Activated CD4-positive, alpha-beta memory T cell treated with anti-CD3 and anti-CD28 coated beads for 36 hours (primary cell): ENCODE measurements at regions not wholly inside any gene's neighbourhood (a gene's known extent, or its start where the extent isn't known, plus 50 kb on each side); places are given as distances from the start of the nearest gene placed in this dataset.

ENCODE experiments used
- CTCF ChIA-PET: fragments of 350-600 bp; sonication (Branson Sonifier 250); formaldehyde crosslinking; loops from one replicate; lab custom pipeline; 2021; ENCODE audit warnings: antibody characterized with exemption, inconsistent platforms; lab: Charles Lee
- POLR2A ChIA-PET: fragments of 350-600 bp; sonication (Branson Sonifier 250); formaldehyde crosslinking; loops from one replicate; lab custom pipeline; 2021; ENCODE audit warnings: antibody characterized with exemption; lab: Charles Lee
- DNase-seq: peaks from one replicate; pipeline ENCODE4 v3.0.0-alpha.2; 2020
- H3K27ac Mint-ChIP-seq: one replicate; pipeline ENCODE4 v1.8.0; 2021; ENCODE audit warnings: mixed read lengths
- H3K27me3 Mint-ChIP-seq: one replicate; pipeline ENCODE4 v1.8.0; 2021; ENCODE audit warnings: mixed read lengths
- H3K36me3 Mint-ChIP-seq: one replicate; pipeline ENCODE4 v1.8.0; 2021; ENCODE audit warnings: mixed read lengths
- H3K4me1 Mint-ChIP-seq: one replicate; pipeline ENCODE4 v1.8.0; 2021; ENCODE audit warnings: low read depth, mixed read lengths
- H3K4me3 Mint-ChIP-seq: one replicate; pipeline ENCODE4 v1.8.0; 2021; ENCODE audit warnings: mild to moderate bottlenecking, mixed read lengths
- H3K9me3 Mint-ChIP-seq: one replicate; pipeline ENCODE4 v1.8.0; 2021; ENCODE audit warnings: mixed read lengths
- intact Hi-C: fragments of 100-400 bp; cut with micrococcal nuclease; formaldehyde crosslinking; loops from one replicate; pipeline ENCODE4 v1.15.1; 2023

GRCh38 chr12:23450810-23451209, 498.7 kb downstream of the SOX5 start:
- peaks cover 2% of the 10 kb centered on the region for H3K9me3 Mint-ChIP-seq
- ChIA-PET CTCF (no interaction called here), POLR2A (no interaction called here)
- intact Hi-C loops, result no loop called here
- no peaks in the 10 kb centered on the region for H3K4me1 Mint-ChIP-seq
- H3K36me3 Mint-ChIP-seq, result no peaks in the 10 kb centered on the region
- H3K4me3 Mint-ChIP-seq, result no peak overlapping the region
- H3K27ac Mint-ChIP-seq, result no peak overlapping the region
- no peak for DNase-seq
- H3K27me3 Mint-ChIP-seq, result no peaks in the 10 kb centered on the region

- Mint-ChIP-seq H3K4me3 (no peak overlapping the region), H3K4me1 (no peaks in the 10 kb centered on the region), H3K9me3 (peaks cover 2% of the 10 kb centered on the region), H3K27me3 (no peaks in the 10 kb centered on the region), H3K27ac (no peak overlapping the region), H3K36me3 (no peaks in the 10 kb centered on the region)
- POLR2A ChIA-PET, result no interaction called here
- intact Hi-C loops, result no loop called here
- CTCF ChIA-PET, result no interaction called here
- no peak for DNase-seq
Observed at GRCh38 chr12:23455283-23455682, 494.2 kb downstream of the SOX5 start.

GRCh38 chr12:23458640-23459039, 490.8 kb downstream of the SOX5 start:
- no peaks in the 10 kb centered on the region for H3K27me3 Mint-ChIP-seq

GRCh38 chr12:23462546-23462945, 486.9 kb downstream of the SOX5 start:
- intact Hi-C loops, result no loop called here
- Mint-ChIP-seq H3K27me3 (no peaks in the 10 kb centered on the region), H3K4me3 (no peak overlapping the region)

More at GRCh38 chr12:23458640-23459039, 490.8 kb downstream of the SOX5 start:
- intact Hi-C loops, result no loop called here
- ChIA-PET CTCF (no interaction called here), POLR2A (no interaction called here)
- peaks cover 9% of the 10 kb centered on the region for H3K9me3 Mint-ChIP-seq
- no peak overlapping the region for H3K27ac Mint-ChIP-seq
- H3K4me3 Mint-ChIP-seq, result no peak overlapping the region
- H3K4me1 Mint-ChIP-seq, result no peaks in the 10 kb centered on the region
- no peaks in the 10 kb centered on the region for H3K36me3 Mint-ChIP-seq
- no peak for DNase-seq

GRCh38 chr12:23463172-23463571, 486.3 kb downstream of the SOX5 start:
- CTCF ChIA-PET, result no interaction called here
- H3K4me1 Mint-ChIP-seq, result no peaks in the 10 kb centered on the region
- POLR2A ChIA-PET, result no interaction called here
- no peaks in the 10 kb centered on the region for H3K27me3 Mint-ChIP-seq
- DNase-seq, result no peak
- intact Hi-C loops, result no loop called here
- no peak overlapping the region for H3K27ac Mint-ChIP-seq
- no peaks in the 10 kb centered on the region for H3K36me3 Mint-ChIP-seq
- H3K4me3 Mint-ChIP-seq, result no peak overlapping the region
- peaks cover 18% of the 10 kb centered on the region for H3K9me3 Mint-ChIP-seq

More at GRCh38 chr12:23462546-23462945, 486.9 kb downstream of the SOX5 start:
- no peak for DNase-seq
- Mint-ChIP-seq H3K36me3 (no peaks in the 10 kb centered on the region), H3K9me3 (peaks cover 15% of the 10 kb centered on the region), H3K27ac (no peak overlapping the region), H3K4me1 (no peaks in the 10 kb centered on the region)
- CTCF ChIA-PET, result no interaction called here
- POLR2A ChIA-PET, result no interaction called here

GRCh38 chr12:23464241-23464812, 485.1 kb downstream of the SOX5 start:
- Mint-ChIP-seq H3K9me3 (peaks cover 28% of the 10 kb centered on the region), H3K27ac (no peak overlapping the region), H3K4me1 (no peaks in the 10 kb centered on the region), H3K27me3 (no peaks in the 10 kb centered on the region), H3K4me3 (no peak overlapping the region), H3K36me3 (no peaks in the 10 kb centered on the region)
- CTCF ChIA-PET, result no interaction called here
- POLR2A ChIA-PET, result no interaction called here
- no peak for DNase-seq
- intact Hi-C loops, result no loop called here

- CTCF ChIA-PET, result no interaction called here
- POLR2A ChIA-PET, result no interaction called here
- Mint-ChIP-seq H3K36me3 (no peaks in the 10 kb centered on the region), H3K27ac (no peak overlapping the region), H3K4me3 (no peak overlapping the region), H3K4me1 (no peaks in the 10 kb centered on the region), H3K9me3 (peaks cover 17% of the 10 kb centered on the region), H3K27me3 (no peaks in the 10 kb centered on the region)
- DNase-seq, result no peak
- intact Hi-C loops, result no loop called here
Observed at GRCh38 chr12:23472329-23472971, 477.0 kb downstream of the SOX5 start.

GRCh38 chr12:23473071-23473470, 476.4 kb downstream of the SOX5 start:
- DNase-seq, result no peak
- H3K27ac Mint-ChIP-seq, result no peak overlapping the region
- no peaks in the 10 kb centered on the region for H3K27me3 Mint-ChIP-seq
- CTCF ChIA-PET, result no interaction called here
- POLR2A ChIA-PET, result no interaction called here
- no peaks in the 10 kb centered on the region for H3K4me1 Mint-ChIP-seq
- H3K36me3 Mint-ChIP-seq, result no peaks in the 10 kb centered on the region
- H3K4me3 Mint-ChIP-seq, result no peak overlapping the region
- intact Hi-C loops, result no loop called here
- H3K9me3 Mint-ChIP-seq, result peaks cover 18% of the 10 kb centered on the region

- Mint-ChIP-seq H3K36me3 (no peaks in the 10 kb centered on the region), H3K4me3 (no peak overlapping the region), H3K27me3 (no peaks in the 10 kb centered on the region), H3K9me3 (peaks cover 15% of the 10 kb centered on the region), H3K27ac (no peak overlapping the region), H3K4me1 (no peaks in the 10 kb centered on the region)
- CTCF ChIA-PET, result no interaction called here
- DNase-seq, result no peak
- POLR2A ChIA-PET, result no interaction called here
- intact Hi-C loops, result no loop called here
Observed at GRCh38 chr12:23474438-23474976, 475.0 kb downstream of the SOX5 start.
